ENCODE measurements at regions not wholly inside any gene's neighbourhood (a gene's known extent, or its start where the extent isn't known, plus 50 kb on each side); places are given as distances from the start of the nearest gene placed in this dataset.

DNA sequence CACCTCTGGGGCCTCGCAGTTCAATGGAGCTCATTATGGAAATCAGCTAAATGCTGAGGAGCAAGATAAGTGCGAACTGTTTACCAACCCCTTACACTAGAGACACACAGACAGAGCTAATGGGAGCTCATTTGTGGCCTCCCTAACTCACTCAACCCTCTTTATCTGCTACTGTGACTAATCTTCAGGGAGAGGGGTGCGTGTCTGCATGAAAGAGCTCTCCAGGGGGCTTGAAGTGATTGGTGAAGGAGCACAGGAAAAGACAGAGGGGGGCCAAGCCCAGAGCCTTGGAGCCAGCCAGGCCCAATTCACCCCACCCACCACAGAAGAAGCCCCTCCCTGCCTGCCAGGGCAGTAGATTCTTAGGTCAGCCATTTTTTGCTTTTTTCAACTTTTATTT, 466.8 kb upstream of the BRINP1 start:
- FAIRE-seq (no peak), DNase-seq (no peak)
- Histone ChIP-seq H3K27me3 (ENCODE audit: control insufficient read depth in 3 of 3, insufficient read depth in 3 of 3, low read length in 3 of 3) (no peaks in the 10 kb centered on the region), H3K4me3 (ENCODE audit: low read depth in 1 of 3, low read length in 3 of 3) (no peak overlapping the region), H3K9me3 (ENCODE audit: control insufficient read depth in 2 of 2, insufficient read depth in 1 of 2, low read depth in 1 of 2, low read length in 1 of 2) (no peaks in the 10 kb centered on the region), H3K27ac (ENCODE audit: low read depth in 1 of 3, low read length in 2 of 3) (no peak overlapping the region), H3K36me3 (ENCODE audit: control insufficient read depth in 3 of 3, insufficient read depth in 2 of 3, low read depth in 1 of 3, low read length in 3 of 3) (no peaks in the 10 kb centered on the region), H3K4me1 (ENCODE audit: control insufficient read depth in 3 of 3, insufficient read depth in 2 of 3, low read depth in 1 of 3, low read length in 2 of 3) (no peaks in the 10 kb centered on the region)
- WGBS, 3 donors: 17 to 46% (median 39%) methylated on average over 3 of the region's 3 CpGs

DNA sequence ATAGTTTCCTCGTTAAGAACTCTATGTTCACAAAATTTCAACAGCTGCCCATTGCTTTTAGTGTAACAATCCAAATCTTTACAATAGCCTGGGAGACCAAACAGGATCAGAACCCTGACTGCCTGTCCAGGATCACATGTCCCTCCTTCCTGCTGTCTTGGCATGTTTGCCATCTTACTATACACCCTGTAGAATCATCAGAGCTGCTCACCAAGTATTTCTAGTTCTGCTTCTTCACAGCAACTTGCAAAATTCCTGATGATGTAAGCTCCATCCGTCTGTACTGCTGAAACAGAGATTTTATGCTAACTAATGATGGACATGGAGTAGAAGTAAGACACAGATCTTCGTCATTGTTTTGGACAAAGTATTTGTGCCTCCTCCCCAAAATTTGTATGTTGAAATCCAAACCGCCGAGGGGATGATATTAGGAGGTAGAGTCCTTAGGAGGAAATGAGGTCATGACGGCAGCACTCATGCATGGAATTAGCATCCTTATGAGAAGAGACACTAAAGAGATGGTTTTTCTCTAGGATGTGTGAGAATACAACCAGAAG, 464.9 kb upstream of the BRINP1 start:
- no peaks in the 10 kb centered on the region for H3K4me1 ChIP-seq (ENCODE audit: control insufficient read depth in 3 of 3, insufficient read depth in 2 of 3, low read depth in 1 of 3, low read length in 2 of 3)
- no peaks in the 10 kb centered on the region for H3K36me3 ChIP-seq (ENCODE audit: control insufficient read depth in 3 of 3, insufficient read depth in 2 of 3, low read depth in 1 of 3, low read length in 3 of 3)
- no peak overlapping the region for H3K27ac ChIP-seq (ENCODE audit: low read depth in 1 of 3, low read length in 2 of 3)
- H3K9me3 ChIP-seq (ENCODE audit: control insufficient read depth in 2 of 2, insufficient read depth in 1 of 2, low read depth in 1 of 2, low read length in 1 of 2): no peaks in the 10 kb centered on the region
- no peak for FAIRE-seq
- WGBS, 3 donors: 70 to 77% (median 70%) methylated on average over 6 of the region's 6 CpGs
- no peak for DNase-seq
- H3K4me3 ChIP-seq (ENCODE audit: low read depth in 1 of 3, low read length in 3 of 3): no peak overlapping the region
- H3K27me3 ChIP-seq (ENCODE audit: control insufficient read depth in 3 of 3, insufficient read depth in 3 of 3, low read length in 3 of 3): no peaks in the 10 kb centered on the region

- 80 to 89% (median 82%) methylated on average over 2 of the region's 2 CpGs for whole genome bisulfite sequencing, 3 donors
- no peaks in the 10 kb centered on the region for H3K36me3 ChIP-seq (ENCODE audit: control insufficient read depth in 3 of 3, insufficient read depth in 2 of 3, low read depth in 1 of 3, low read length in 3 of 3)
- no peaks in the 10 kb centered on the region for H3K9me3 ChIP-seq (ENCODE audit: control insufficient read depth in 2 of 2, insufficient read depth in 1 of 2, low read depth in 1 of 2, low read length in 1 of 2)
- H3K4me3 ChIP-seq (ENCODE audit: low read depth in 1 of 3, low read length in 3 of 3): no peak overlapping the region
- no peaks in the 10 kb centered on the region for H3K4me1 ChIP-seq (ENCODE audit: control insufficient read depth in 3 of 3, insufficient read depth in 2 of 3, low read depth in 1 of 3, low read length in 2 of 3)
- no peak overlapping the region for H3K27ac ChIP-seq (ENCODE audit: low read depth in 1 of 3, low read length in 2 of 3)
- no peak for DNase-seq
- no peak for FAIRE-seq
- H3K27me3 ChIP-seq (ENCODE audit: control insufficient read depth in 3 of 3, insufficient read depth in 3 of 3, low read length in 3 of 3): no peaks in the 10 kb centered on the region
Observed at GRCh38 chr9:119831309-119831708, 462.1 kb upstream of the BRINP1 start.

- no peaks in the 10 kb centered on the region for H3K36me3 ChIP-seq (ENCODE audit: control insufficient read depth in 3 of 3, insufficient read depth in 2 of 3, low read depth in 1 of 3, low read length in 3 of 3)
- no peak overlapping the region for H3K27ac ChIP-seq (ENCODE audit: low read depth in 1 of 3, low read length in 2 of 3)
- 77 to 84% (median 78%) methylated on average over 3 of the region's 3 CpGs for WGBS, 3 donors
- no peaks in the 10 kb centered on the region for H3K27me3 ChIP-seq (ENCODE audit: control insufficient read depth in 3 of 3, insufficient read depth in 3 of 3, low read length in 3 of 3)
- FAIRE-seq (no peak), DNase-seq (no peak)
- no peaks in the 10 kb centered on the region for H3K9me3 ChIP-seq (ENCODE audit: control insufficient read depth in 2 of 2, insufficient read depth in 1 of 2, low read depth in 1 of 2, low read length in 1 of 2)
- H3K4me1 ChIP-seq (ENCODE audit: control insufficient read depth in 3 of 3, insufficient read depth in 2 of 3, low read depth in 1 of 3, low read length in 2 of 3): no peaks in the 10 kb centered on the region
- H3K4me3 ChIP-seq (ENCODE audit: low read depth in 1 of 3, low read length in 3 of 3): no peak overlapping the region
Observed at GRCh38 chr9:119829748-119830147, 460.5 kb upstream of the BRINP1 start.

DNA sequence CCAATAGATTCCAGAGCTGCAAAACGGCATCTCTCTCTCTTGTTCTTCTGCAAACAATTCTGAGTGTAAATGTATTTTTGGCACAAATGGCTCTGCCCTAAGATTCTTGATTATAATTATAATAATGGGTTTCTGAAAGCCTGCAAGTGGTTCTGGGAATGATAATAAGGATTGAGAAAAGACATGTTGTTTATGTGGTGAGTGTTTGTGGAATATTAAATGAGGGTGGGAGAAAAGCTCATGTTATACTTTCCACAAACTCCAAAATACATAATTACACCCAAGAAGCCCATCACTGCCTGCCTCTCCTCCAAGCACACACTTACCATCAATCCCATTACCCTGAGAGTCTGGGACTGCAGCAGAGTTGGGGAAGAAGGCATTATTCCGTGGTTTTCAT, 460.0 kb upstream of the BRINP1 start:
- no peak for FAIRE-seq

DNA sequence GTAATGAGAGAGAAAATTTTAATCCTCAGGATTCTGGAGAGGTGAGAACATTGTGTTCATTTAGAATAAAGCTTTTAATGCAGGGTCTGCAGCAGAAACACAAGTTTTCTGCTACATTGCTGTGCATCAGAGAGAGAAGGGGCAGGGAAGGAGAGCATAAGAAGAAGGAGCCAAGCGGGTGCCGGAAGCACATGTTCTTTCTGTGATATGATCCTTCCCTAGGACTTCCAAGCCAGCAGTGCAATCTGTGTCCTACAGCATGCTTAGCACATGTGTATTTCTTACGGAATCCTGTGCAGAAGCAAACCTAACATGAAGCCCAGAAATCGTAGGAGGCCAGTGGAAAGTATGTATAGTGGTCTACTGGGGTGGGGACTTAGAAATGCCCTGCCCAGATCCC, 458.3 kb upstream of the BRINP1 start:
- no peaks in the 10 kb centered on the region for H3K4me1 ChIP-seq (ENCODE audit: control insufficient read depth in 3 of 3, insufficient read depth in 2 of 3, low read depth in 1 of 3, low read length in 2 of 3)
- DNase-seq: no peak
- H3K36me3 ChIP-seq (ENCODE audit: control insufficient read depth in 3 of 3, insufficient read depth in 2 of 3, low read depth in 1 of 3, low read length in 3 of 3): no peaks in the 10 kb centered on the region
- no peak overlapping the region for H3K4me3 ChIP-seq (ENCODE audit: low read depth in 1 of 3, low read length in 3 of 3)
- no peaks in the 10 kb centered on the region for H3K27me3 ChIP-seq (ENCODE audit: control insufficient read depth in 3 of 3, insufficient read depth in 3 of 3, low read length in 3 of 3)
- FAIRE-seq: no peak
- 75 to 87% (median 80%) methylated on average over 4 of the region's 4 CpGs for WGBS, 3 donors
- no peak overlapping the region for H3K27ac ChIP-seq (ENCODE audit: low read depth in 1 of 3, low read length in 2 of 3)
- no peaks in the 10 kb centered on the region for H3K9me3 ChIP-seq (ENCODE audit: control insufficient read depth in 2 of 2, insufficient read depth in 1 of 2, low read depth in 1 of 2, low read length in 1 of 2)

More for the DNA sequence above, 460.0 kb upstream of the BRINP1 start:
- Histone ChIP-seq H3K9me3 (ENCODE audit: control insufficient read depth in 2 of 2, insufficient read depth in 1 of 2, low read depth in 1 of 2, low read length in 1 of 2) (no peaks in the 10 kb centered on the region), H3K4me1 (ENCODE audit: control insufficient read depth in 3 of 3, insufficient read depth in 2 of 3, low read depth in 1 of 3, low read length in 2 of 3) (no peaks in the 10 kb centered on the region), H3K27ac (ENCODE audit: low read depth in 1 of 3, low read length in 2 of 3) (no peak overlapping the region), H3K27me3 (ENCODE audit: control insufficient read depth in 3 of 3, insufficient read depth in 3 of 3, low read length in 3 of 3) (no peaks in the 10 kb centered on the region), H3K4me3 (ENCODE audit: low read depth in 1 of 3, low read length in 3 of 3) (no peak overlapping the region), H3K36me3 (ENCODE audit: control insufficient read depth in 3 of 3, insufficient read depth in 2 of 3, low read depth in 1 of 3, low read length in 3 of 3) (no peaks in the 10 kb centered on the region)
- no peak for DNase-seq
- 64 to 75% (median 68%) methylated on average over 2 of the region's 2 CpGs for WGBS, 3 donors

- Histone ChIP-seq H3K27ac (ENCODE audit: low read depth in 1 of 3, low read length in 2 of 3) (no peak overlapping the region), H3K4me3 (ENCODE audit: low read depth in 1 of 3, low read length in 3 of 3) (no peak overlapping the region), H3K27me3 (ENCODE audit: control insufficient read depth in 3 of 3, insufficient read depth in 3 of 3, low read length in 3 of 3) (no peaks in the 10 kb centered on the region), H3K36me3 (ENCODE audit: control insufficient read depth in 3 of 3, insufficient read depth in 2 of 3, low read depth in 1 of 3, low read length in 3 of 3) (no peaks in the 10 kb centered on the region), H3K9me3 (ENCODE audit: control insufficient read depth in 2 of 2, insufficient read depth in 1 of 2, low read depth in 1 of 2, low read length in 1 of 2) (no peaks in the 10 kb centered on the region), H3K4me1 (ENCODE audit: control insufficient read depth in 3 of 3, insufficient read depth in 2 of 3, low read depth in 1 of 3, low read length in 2 of 3) (no peaks in the 10 kb centered on the region)
- no peak for FAIRE-seq
- WGBS, 3 donors: 30 to 40% (median 30%) methylated on average over 4 of the region's 4 CpGs
- DNase-seq: no peak
Observed at GRCh38 chr9:119827126-119827525, 457.9 kb upstream of the BRINP1 start.

- H3K4me1 ChIP-seq (ENCODE audit: control insufficient read depth in 3 of 3, insufficient read depth in 2 of 3, low read depth in 1 of 3, low read length in 2 of 3): no peaks in the 10 kb centered on the region
- H3K27me3 ChIP-seq (ENCODE audit: control insufficient read depth in 3 of 3, insufficient read depth in 3 of 3, low read length in 3 of 3): no peaks in the 10 kb centered on the region
- 62 to 81% (median 63%) methylated on average over 5 of the region's 5 CpGs for WGBS, 3 donors
- H3K36me3 ChIP-seq (ENCODE audit: control insufficient read depth in 3 of 3, insufficient read depth in 2 of 3, low read depth in 1 of 3, low read length in 3 of 3): no peaks in the 10 kb centered on the region
- H3K27ac ChIP-seq (ENCODE audit: low read depth in 1 of 3, low read length in 2 of 3): no peak overlapping the region
- no peaks in the 10 kb centered on the region for H3K9me3 ChIP-seq (ENCODE audit: control insufficient read depth in 2 of 2, insufficient read depth in 1 of 2, low read depth in 1 of 2, low read length in 1 of 2)
- DNase-seq (no peak), FAIRE-seq (no peak)
- H3K4me3 ChIP-seq (ENCODE audit: low read depth in 1 of 3, low read length in 3 of 3): no peak overlapping the region
Observed at GRCh38 chr9:119818726-119819435, 449.6 kb upstream of the BRINP1 start.

Measured in small intestine (tissue), 7 donors.